ENCODE measurements at regions not wholly inside any gene's neighbourhood (a gene's known extent, or its start where the extent isn't known, plus 50 kb on each side); places are given as distances from the start of the nearest gene placed in this dataset.

DNA sequence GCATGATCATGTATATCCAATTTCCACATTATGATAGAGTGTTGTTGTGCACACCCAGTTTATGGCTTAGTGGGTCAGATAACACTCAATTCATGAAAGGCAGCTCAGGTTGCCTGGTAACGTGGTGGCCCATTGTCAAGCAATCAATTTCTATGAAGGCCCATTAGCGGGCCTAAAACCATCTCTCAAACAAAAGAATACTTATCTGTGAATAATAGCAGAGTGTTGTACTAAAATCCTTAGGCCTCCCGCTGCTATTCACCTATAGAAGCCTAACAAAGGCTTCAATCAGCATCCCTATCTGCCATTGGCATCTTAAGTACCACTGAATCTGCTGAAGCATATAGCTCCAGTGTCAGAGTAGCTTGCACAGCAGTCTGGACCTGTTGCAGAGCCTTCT is 849.6 kb upstream of the POU3F4 start:
- no peak for TF ChIP-seq FOXJ3 (CRISPR knock-in tag; IDR thresholded peaks at IDR 0.05)
- no peak for TF ChIP-seq ELF1 (IDR thresholded peaks at IDR 0.05)
- no peak for TF ChIP-seq TCF12 (IDR thresholded peaks at IDR 0.05)
- TF ChIP-seq EZH2phosphoT487 (IDR thresholded peaks at IDR 0.05; ENCODE audit: borderline replicate concordance, low read depth), result no peak
- TF ChIP-seq, protein P1, sequence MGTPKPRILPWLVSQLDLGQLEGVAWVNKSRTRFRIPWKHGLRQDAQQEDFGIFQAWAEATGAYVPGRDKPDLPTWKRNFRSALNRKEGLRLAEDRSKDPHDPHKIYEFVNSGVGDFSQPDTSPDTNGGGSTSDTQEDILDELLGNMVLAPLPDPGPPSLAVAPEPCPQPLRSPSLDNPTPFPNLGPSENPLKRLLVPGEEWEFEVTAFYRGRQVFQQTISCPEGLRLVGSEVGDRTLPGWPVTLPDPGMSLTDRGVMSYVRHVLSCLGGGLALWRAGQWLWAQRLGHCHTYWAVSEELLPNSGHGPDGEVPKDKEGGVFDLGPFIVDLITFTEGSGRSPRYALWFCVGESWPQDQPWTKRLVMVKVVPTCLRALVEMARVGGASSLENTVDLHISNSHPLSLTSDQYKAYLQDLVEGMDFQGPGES (IDR thresholded peaks at IDR 0.05; ENCODE audit: low read depth, low read length), result no peak
- TF ChIP-seq TAF1 (IDR thresholded peaks at IDR 0.05; ENCODE audit: borderline replicate concordance, low read depth, low read length), result no peak
- TF ChIP-seq SIN3A (IDR thresholded peaks at IDR 0.05; ENCODE audit: borderline replicate concordance, low read depth, low read length), result no peak
- TF ChIP-seq NRF1 (IDR thresholded peaks at IDR 0.05; ENCODE audit: low read depth, low read length), result no peak
- H3K36me3 ChIP-seq (replicated peaks in 1 of 2; ENCODE audit: control insufficient read depth in 1 of 2, insufficient read depth in 2 of 2, low read length in 1 of 2), result no peaks in the 10 kb centered on the region
- ChIA-PET CTCF (interaction anchor here (1.7 kb wide), 1 partner anchor 17 kb away, joined by 3 read pairs; no protein-coding TSS in a partner anchor), POLR2A (no interaction called here)
- DNase-seq, result no peak
- H3K9me3 ChIP-seq, result no peaks in the 10 kb centered on the region
- no peaks in the 10 kb centered on the region for H3K27me3 ChIP-seq (ENCODE audit: insufficient read depth)
- no peak overlapping the region for H3K4me3 ChIP-seq (ENCODE audit: low read depth in 2 of 2, low read length in 1 of 2)
- H3K9me2 ChIP-seq, result no peaks in the 10 kb centered on the region; the same call in 1 of the 2 replicates
- no peak overlapping the region for H3K9ac ChIP-seq
- H4K20me1 ChIP-seq (ENCODE audit: insufficient read depth), result no peaks in the 10 kb centered on the region
- no peak overlapping the region for H3K4me2 ChIP-seq
- H3K27ac ChIP-seq (ENCODE audit: low read depth in 2 of 2, low read length in 1 of 2), result no peak overlapping the region
- no peak overlapping the region for H2AFZ ChIP-seq (ENCODE audit: low read depth)
- no peaks in the 10 kb centered on the region for H3F3A ChIP-seq (replicated peaks; ENCODE audit: insufficient read depth)
- H3K79me2 ChIP-seq (ENCODE audit: insufficient read depth), result no peaks in the 10 kb centered on the region
- WGBS (ENCODE audit: low lambda C conversion rate), result 3% methylated on average over 3 of the region's 3 CpGs
- H3K4me1 ChIP-seq (ENCODE audit: control insufficient read depth in 1 of 2, insufficient read depth in 2 of 2, low read depth in 1 of 2, low read length in 1 of 2), result no peaks in the 10 kb centered on the region

DNA sequence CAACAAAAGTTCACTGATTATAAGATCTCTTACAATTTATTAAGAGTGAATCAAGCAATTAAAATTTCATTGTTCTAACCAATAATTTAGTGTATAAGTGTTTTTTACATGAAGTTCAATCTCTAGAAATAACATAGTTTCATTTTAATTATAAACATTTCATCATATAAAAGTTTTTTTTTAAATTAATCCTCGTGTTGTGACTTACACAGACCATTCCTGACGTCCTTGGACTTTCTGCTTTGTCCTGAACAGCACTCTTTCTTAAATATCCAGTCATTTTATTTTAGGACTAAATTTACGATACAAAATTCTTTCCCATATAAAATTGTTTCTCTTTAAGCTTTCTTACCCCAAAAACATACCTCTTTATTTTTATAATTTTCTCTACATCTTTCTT is 841.7 kb upstream of the POU3F4 start:
- Histone ChIP-seq H3K27ac (ENCODE audit: low read depth in 2 of 2, low read length in 1 of 2) (no peak overlapping the region), H3K36me3 (replicated peaks in 1 of 2; ENCODE audit: control insufficient read depth in 1 of 2, insufficient read depth in 2 of 2, low read length in 1 of 2) (no peaks in the 10 kb centered on the region), H3K9ac (no peak overlapping the region), H4K20me1 (ENCODE audit: insufficient read depth) (no peaks in the 10 kb centered on the region), H3K9me2 (peaks cover 2% of the 10 kb centered on the region; the same call in 1 of the 2 replicates), H3K27me3 (ENCODE audit: insufficient read depth) (no peaks in the 10 kb centered on the region), H3K79me2 (ENCODE audit: insufficient read depth) (no peaks in the 10 kb centered on the region), H2AFZ (ENCODE audit: low read depth) (no peak overlapping the region), H3F3A (replicated peaks; ENCODE audit: insufficient read depth) (no peaks in the 10 kb centered on the region), H3K4me2 (no peak overlapping the region), H3K4me1 (ENCODE audit: control insufficient read depth in 1 of 2, insufficient read depth in 2 of 2, low read depth in 1 of 2, low read length in 1 of 2) (no peaks in the 10 kb centered on the region), H3K4me3 (ENCODE audit: low read depth in 2 of 2, low read length in 1 of 2) (no peak overlapping the region), H3K9me3 (peaks cover 11% of the 10 kb centered on the region; the same call in 1 of the 2 replicates)
- WGBS (ENCODE audit: low lambda C conversion rate), result under 1% methylated on average over 3 of the region's 3 CpGs
- CTCF ChIA-PET, result no interaction called here
- no peak for TF ChIP-seq SMC3 (IDR thresholded peaks at IDR 0.05; ENCODE audit: low read depth, low read length)
- no peak for TF ChIP-seq EZH2phosphoT487 (IDR thresholded peaks at IDR 0.05; ENCODE audit: borderline replicate concordance, low read depth)
- no peak for TF ChIP-seq POLR2AphosphoS5 (IDR thresholded peaks at IDR 0.05; ENCODE audit: low read depth, low read length)
- TF ChIP-seq, protein P2, sequence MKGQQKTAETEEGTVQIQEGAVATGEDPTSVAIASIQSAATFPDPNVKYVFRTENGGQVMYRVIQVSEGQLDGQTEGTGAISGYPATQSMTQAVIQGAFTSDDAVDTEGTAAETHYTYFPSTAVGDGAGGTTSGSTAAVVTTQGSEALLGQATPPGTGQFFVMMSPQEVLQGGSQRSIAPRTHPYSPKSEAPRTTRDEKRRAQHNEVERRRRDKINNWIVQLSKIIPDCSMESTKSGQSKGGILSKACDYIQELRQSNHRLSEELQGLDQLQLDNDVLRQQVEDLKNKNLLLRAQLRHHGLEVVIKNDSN (IDR thresholded peaks at IDR 0.05; ENCODE audit: borderline replicate concordance, low read depth), result no peak
- TF ChIP-seq FOSL2 (IDR thresholded peaks at IDR 0.05; ENCODE audit: borderline replicate concordance, low read depth), result no peak
- no peak for TF ChIP-seq TCF12 (IDR thresholded peaks at IDR 0.05)
- TF ChIP-seq EP300 (IDR thresholded peaks at IDR 0.05; ENCODE audit: borderline replicate concordance in 1 of 2, low read depth in 1 of 2, low read length in 1 of 2), result no peak
- no peak for TF ChIP-seq RCOR1 (IDR thresholded peaks at IDR 0.05; ENCODE audit: low read length)
- TF ChIP-seq SIN3A (IDR thresholded peaks at IDR 0.05; ENCODE audit: borderline replicate concordance, low read depth, low read length), result no peak
- no peak for TF ChIP-seq FOXM1 (IDR thresholded peaks at IDR 0.05; ENCODE audit: low read depth)
- TF ChIP-seq FOXJ3 (CRISPR knock-in tag; IDR thresholded peaks at IDR 0.05), result no peak
- TF ChIP-seq, protein P3, sequence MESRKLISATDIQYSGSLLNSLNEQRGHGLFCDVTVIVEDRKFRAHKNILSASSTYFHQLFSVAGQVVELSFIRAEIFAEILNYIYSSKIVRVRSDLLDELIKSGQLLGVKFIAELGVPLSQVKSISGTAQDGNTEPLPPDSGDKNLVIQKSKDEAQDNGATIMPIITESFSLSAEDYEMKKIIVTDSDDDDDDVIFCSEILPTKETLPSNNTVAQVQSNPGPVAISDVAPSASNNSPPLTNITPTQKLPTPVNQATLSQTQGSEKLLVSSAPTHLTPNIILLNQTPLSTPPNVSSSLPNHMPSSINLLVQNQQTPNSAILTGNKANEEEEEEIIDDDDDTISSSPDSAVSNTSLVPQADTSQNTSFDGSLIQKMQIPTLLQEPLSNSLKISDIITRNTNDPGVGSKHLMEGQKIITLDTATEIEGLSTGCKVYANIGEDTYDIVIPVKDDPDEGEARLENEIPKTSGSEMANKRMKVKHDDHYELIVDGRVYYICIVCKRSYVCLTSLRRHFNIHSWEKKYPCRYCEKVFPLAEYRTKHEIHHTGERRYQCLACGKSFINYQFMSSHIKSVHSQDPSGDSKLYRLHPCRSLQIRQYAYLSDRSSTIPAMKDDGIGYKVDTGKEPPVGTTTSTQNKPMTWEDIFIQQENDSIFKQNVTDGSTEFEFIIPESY (IDR thresholded peaks at IDR 0.05; ENCODE audit: borderline replicate concordance, low read depth), result no peak
- TF ChIP-seq MXI1 (IDR thresholded peaks at IDR 0.05; ENCODE audit: low read depth, low read length), result no peak
- no peak for TF ChIP-seq GATA2 (CRISPR knock-in tag; IDR thresholded peaks at IDR 0.05)
- no peak for TF ChIP-seq RFX5 (IDR thresholded peaks at IDR 0.05; ENCODE audit: low read length)
- no peak for TF ChIP-seq JUND (IDR thresholded peaks at IDR 0.05)
- no peak for TF ChIP-seq RAD21 (IDR thresholded peaks at IDR 0.05; ENCODE audit: low read length)
- no peak for DNase-seq
- POLR2A ChIA-PET, result no interaction called here

Measured in SK-N-SH (cell line).